Heart right ventricle (tissue), 16 donors: ENCODE measurements at regions not wholly inside any gene's neighbourhood (a gene's known extent, or its start where the extent isn't known, plus 50 kb on each side); places are given as distances from the start of the nearest gene placed in this dataset.

Source experiments
- ATAC-seq, 8 donors: fragments of 200-7000 bp; cut with Tn5 transposase; one replicate each; pipeline ENCODE4 v1.9.1; 2020; ENCODE audit warnings: mild to moderate bottlenecking in 8 of 8, moderate library complexity in 8 of 8, moderate number of reproducible peaks in 1 of 8
- DNase-seq, 2 donors: peaks; one replicate each; pipeline ENCODE4 v3.0.0-alpha.2; 2020
- H3K27ac ChIP-seq, 10 donors: fragments of 200-600 bp; sonication (generic) in 2 of 10; one replicate each; pipeline versions ENCODE4 v1.5.0 to v1.8.0; 2020 to 2022; ENCODE audit warnings: mild to moderate bottlenecking in 3 of 10
- H3K27me3 ChIP-seq, 7 donors: fragments of 200-600 bp; one replicate each; pipeline ENCODE4 v1.8.0; 2021 to 2022; ENCODE audit warnings: mild to moderate bottlenecking in 2 of 7
- H3K36me3 ChIP-seq, 9 donors: fragments of 200-600 bp; sonication (generic) in 1 of 9; one replicate each; pipeline versions ENCODE4 v1.5.0 to v1.8.0; 2020 to 2022; ENCODE audit warnings: mild to moderate bottlenecking in 2 of 9
- H3K4me1 ChIP-seq, 9 donors: fragments of 200-600 bp; sonication (generic) in 1 of 9; one replicate each; pipeline versions ENCODE4 v1.5.0 to v1.8.0; 2020 to 2022; ENCODE audit warnings: mild to moderate bottlenecking in 4 of 9
- H3K4me3 ChIP-seq, 10 donors: fragments of 200-600 bp; sonication (generic) in 2 of 10; one replicate each; pipeline versions ENCODE4 v1.5.0 to v1.8.0; 2020 to 2022; ENCODE audit warnings: mild to moderate bottlenecking in 7 of 10, moderate library complexity in 2 of 10
- H3K9me3 ChIP-seq, 11 donors: fragments of 200-600 bp in 10 of 11; sonication (generic) in 2 of 11; one replicate each; pipeline versions ENCODE4 v1.5.0 to v1.8.0; 2013 to 2022; ENCODE audit warnings: mild to moderate bottlenecking in 2 of 11, control low read depth in 1 of 11, moderate library complexity in 1 of 11
- CTCF ChIP-seq, 9 donors: fragments of 200-600 bp; sonication (generic) in 2 of 9; IDR thresholded peaks; one replicate each; pipeline versions ENCODE4 v1.5.0 to v1.8.0; 2021 to 2022; ENCODE audit warnings: antibody characterized with exemption in 9 of 9, mild to moderate bottlenecking in 5 of 9, moderate library complexity in 1 of 9
- WGBS, 2 donors: extraction: QIAGEN DNeasy Blood & Tissue Kit; methylation state at CpG; one replicate each; pipeline ENCODE4 v1.1.7; 2013; ENCODE audit warnings: inconsistent platforms in 1 of 2; 5-methylcytosine and 5-hydroxymethylcytosine counted together
- intact Hi-C, 10 donors: fragments of 100-400 bp; cut with DNase I; formaldehyde crosslinking; loops; one replicate each; pipeline versions ENCODE4 v1.11.1 to v1.14.2; 2022
- donor health status: Arrhythmogenic right ventricular cardiomyopathy.
- donor health status: ischemic (EF 13 %, LVEDD 7.1; RV severe dilation, severe dysfunction).
- donor health status: healthy with polysubstance abuse.
- donor health status: DM: no; HTN: yes; CAD: no.
- donor health status: DM: no; HTN: no; CAD: no.
- donor health status: ischemic (EF 25% LVEDD 6.9; RV normal size, moderate dysfunction).
- donor health status: ischemic (EF 25% LVEDD 5.7; RV mildly dilated, moderate dysfunction).
- donor health status: healthy.
- donor health status: DM: yes; HTN: yes; CAD: no.
- donor health status: Ischemic cardiomyopathy.
- donor health status: ischemic (EF 35%, LVEDD 5.7; RV mildly dilated, moderate dysfunction).
- donor health status: nonischemic (EF 11% LVEDD 7.7; RV severe dilation, severe dysfunction).
- donor health status: DM: yes; HTN: yes; CAD: no.
- donor health status: PGD.
- donor health status: ischemic (EF 29% LVEDD 5.4; RV normal size, mild dysfunction).
- donor health status: nonischemic (EF 23%, LVEDD 6.1; RV moderate dilation, normal function).

GRCh38 chr1:105686026-105686425 lies 1370.4 kb upstream of the PRMT6 start:
- H3K27ac ChIP-seq = no peak overlapping the region
- peaks cover 0 to 14% (median 0%) of the 10 kb centered on the region in 11 donors for H3K9me3 ChIP-seq
- H3K4me1 ChIP-seq = no peaks in the 10 kb centered on the region
- TF ChIP-seq CTCF (IDR thresholded peaks at IDR 0.05) = no peak
- 65 to 71% methylated on average over 3 of the region's 3 CpGs for WGBS, 2 donors
- intact Hi-C loops = no loop called here
- H3K36me3 ChIP-seq = no peaks in the 10 kb centered on the region
- ATAC-seq (no peak), DNase-seq (no peak)
- no peak overlapping the region for H3K4me3 ChIP-seq
- no peaks in the 10 kb centered on the region for H3K27me3 ChIP-seq

DNA sequence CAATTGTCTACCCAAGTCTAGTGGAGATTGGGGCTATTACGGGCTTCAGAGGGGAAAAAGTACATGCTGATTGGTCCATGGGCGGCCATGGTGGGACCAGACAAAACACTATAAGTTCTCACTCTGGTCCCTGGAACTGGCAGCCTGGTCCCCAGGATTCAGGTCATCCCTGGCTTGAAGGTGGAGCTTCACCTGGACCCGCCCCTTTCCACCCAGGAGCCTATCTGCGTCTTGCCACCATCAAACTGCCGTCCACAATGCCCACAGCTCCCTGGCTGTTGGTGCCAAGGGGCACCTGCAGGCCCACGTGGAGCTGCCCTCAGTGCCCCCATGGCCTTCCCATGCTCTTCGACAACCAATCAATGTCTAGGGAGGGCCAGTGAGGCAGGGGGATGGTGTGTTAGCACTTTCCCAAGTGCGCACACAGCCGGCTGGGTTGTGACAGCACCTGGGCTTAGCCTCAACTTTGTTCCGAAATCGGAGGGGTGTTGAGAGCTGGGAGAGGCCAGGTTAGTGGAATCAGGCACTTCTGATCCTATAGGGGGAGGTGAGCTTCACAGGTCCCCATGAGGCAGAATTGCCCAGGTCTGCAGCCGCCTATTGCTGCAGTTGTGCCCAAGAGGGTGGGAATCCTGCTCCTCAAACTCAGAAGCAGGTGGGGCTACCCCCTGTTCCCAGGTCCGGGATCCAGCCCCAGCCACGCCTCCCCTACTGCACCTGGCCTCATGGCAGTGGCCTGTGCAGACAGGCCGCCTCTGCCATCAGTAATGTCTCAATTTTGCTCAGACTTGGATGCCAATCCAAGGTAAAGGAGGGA lies 1369.4 kb upstream of the PRMT6 start:
- H3K27ac ChIP-seq = no peak overlapping the region
- H3K27me3 ChIP-seq = no peaks in the 10 kb centered on the region
- DNase-seq (no peak), ATAC-seq (no peak)
- intact Hi-C loops = no loop called here
- no peaks in the 10 kb centered on the region for H3K36me3 ChIP-seq
- no peak for TF ChIP-seq CTCF (IDR thresholded peaks at IDR 0.05)
- no peak overlapping the region for H3K4me3 ChIP-seq
- peaks cover 0 to 14% (median 0%) of the 10 kb centered on the region in 11 donors for H3K9me3 ChIP-seq
- no peaks in the 10 kb centered on the region for H3K4me1 ChIP-seq
- WGBS, 2 donors = 83 to 85% methylated on average over 15 of the region's 15 CpGs

DNA sequence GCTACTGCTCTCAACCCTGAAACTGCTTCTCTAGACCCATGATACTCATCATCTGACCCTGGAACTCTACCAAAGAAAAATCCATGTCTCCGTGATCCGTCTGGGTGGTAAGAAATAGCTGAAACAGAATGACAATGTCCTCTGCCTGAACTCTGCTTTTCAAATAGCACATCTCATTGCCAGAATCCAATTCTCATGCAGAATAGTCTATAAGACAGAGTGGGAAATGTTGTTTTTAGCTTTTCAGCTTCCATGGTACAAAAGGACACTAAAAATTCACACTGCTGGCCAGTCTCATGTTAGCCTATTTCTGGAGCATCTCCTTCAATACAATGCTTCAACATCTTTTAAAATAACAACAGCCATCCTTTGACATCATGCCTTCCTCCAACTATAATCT lies 1355.8 kb upstream of the PRMT6 start:
- 66 to 72% methylated on average over 2 of the region's 2 CpGs for WGBS, 2 donors
- Histone ChIP-seq H3K27me3 (no peaks in the 10 kb centered on the region), H3K9me3 (peaks cover 0 to 3% (median 0%) of the 10 kb centered on the region in 11 donors), H3K27ac (no peak overlapping the region), H3K4me1 (no peaks in the 10 kb centered on the region), H3K36me3 (no peaks in the 10 kb centered on the region), H3K4me3 (no peak overlapping the region)
- no peak for TF ChIP-seq CTCF (IDR thresholded peaks at IDR 0.05)
- intact Hi-C loops = no loop called here
- no peak for DNase-seq
- ATAC-seq = no peak

GRCh38 chr1:105724286-105724685 lies 1332.2 kb upstream of the PRMT6 start:
- ATAC-seq (no peak), DNase-seq (no peak)
- Histone ChIP-seq H3K4me1 (no peaks in the 10 kb centered on the region), H3K36me3 (no peaks in the 10 kb centered on the region), H3K9me3 (peaks cover 0 to 8% (median 0%) of the 10 kb centered on the region in 11 donors), H3K27me3 (no peaks in the 10 kb centered on the region), H3K27ac (no peak overlapping the region), H3K4me3 (no peak overlapping the region)
- TF ChIP-seq CTCF (IDR thresholded peaks at IDR 0.05) = no peak
- intact Hi-C loops = no loop called here
- WGBS, 2 donors = 39 to 59% methylated on average over 1 of the region's 1 CpG
